ENCODE measurements at regions not wholly inside any gene's neighbourhood (a gene's known extent, or its start where the extent isn't known, plus 50 kb on each side); places are given as distances from the start of the nearest gene placed in this dataset.

- no peak for DNase-seq
Measured at GRCh38 chr14:104444159-104445030, 135.2 kb upstream of the C14orf180 start.

GRCh38 chr14:104445086-104445485 lies 134.5 kb upstream of the C14orf180 start:
- DNase-seq = no peak

GRCh38 chr14:104445832-104446381 lies 133.7 kb upstream of the C14orf180 start:
- no peak for DNase-seq

GRCh38 chr14:104446611-104447010 lies 133.0 kb upstream of the C14orf180 start:
- DNase-seq = no peak

GRCh38 chr14:104447750-104448149 lies 131.8 kb upstream of the C14orf180 start:
- DNase-seq = no peak

- DNase-seq = no peak
Measured at GRCh38 chr14:104448321-104448720, 131.2 kb upstream of the C14orf180 start.

- no peak for DNase-seq
Measured at GRCh38 chr14:104448721-104449120, 130.8 kb upstream of the C14orf180 start.

GRCh38 chr14:104450811-104451401 lies 128.7 kb upstream of the C14orf180 start:
- DNase-seq = no peak

GRCh38 chr14:104451474-104451873 lies 128.1 kb upstream of the C14orf180 start:
- DNase-seq = no peak

GRCh38 chr14:104458845-104459244 lies 120.7 kb upstream of the C14orf180 start:
- no peak for DNase-seq

- peak; percentile 55 for DNase-seq
Measured at GRCh38 chr14:104460791-104461651, 118.5 kb upstream of the C14orf180 start.

- peak; percentile 14 for DNase-seq
Measured at GRCh38 chr14:104461676-104462449, 117.7 kb upstream of the C14orf180 start.

- DNase-seq = no peak
Measured at GRCh38 chr14:104462651-104463630, 116.6 kb upstream of the C14orf180 start.

GRCh38 chr14:104464907-104465306 lies 114.7 kb upstream of the C14orf180 start:
- no peak for DNase-seq

- no peak for DNase-seq
Measured at GRCh38 chr14:104465482-104466390, 113.8 kb upstream of the C14orf180 start.

- no peak for DNase-seq
Measured at GRCh38 chr14:104467236-104467635, 112.3 kb upstream of the C14orf180 start.

- DNase-seq = no peak
Measured at GRCh38 chr14:104467641-104468040, 111.9 kb upstream of the C14orf180 start.

- no peak for DNase-seq
Measured at GRCh38 chr14:104469591-104469990, 110.0 kb upstream of the C14orf180 start.

- DNase-seq = no peak
Measured at GRCh38 chr14:104470588-104470987, 109.0 kb upstream of the C14orf180 start.

GRCh38 chr14:104471114-104471513 lies 108.5 kb upstream of the C14orf180 start:
- DNase-seq = no peak
